Psoas muscle (tissue), 7 donors: ENCODE measurements at regions not wholly inside any gene's neighbourhood (a gene's known extent, or its start where the extent isn't known, plus 50 kb on each side); places are given as distances from the start of the nearest gene placed in this dataset.
"Not testable (repeated sequence)": the region's sequence is repeated elsewhere in the genome, so short reads cannot be mapped to it uniquely, and the experiment has no call there.

Source experiments
- ATAC-seq, 4 donors: fragments of 200-7000 bp; cut with Tn5 transposase; one replicate each; pipeline ENCODE4 v1.9.1; 2020; ENCODE audit warnings: moderate library complexity in 3 of 4, mild to moderate bottlenecking in 2 of 4
- DNase-seq, 2 donors: peaks; one replicate each; pipeline ENCODE4 v3.0.0-alpha.2; 2020
- H3K27ac ChIP-seq: fragments of 200-600 bp; one replicate; pipeline ENCODE4 v1.8.0; 2022
- H3K27me3 ChIP-seq, 3 donors: fragments of 200-600 bp in 1 of 3; one replicate each; pipeline versions ENCODE4 v1.6.1 to v1.8.0; 2013 to 2022; ENCODE audit warnings: low read length in 2 of 3, mild to moderate bottlenecking in 2 of 3, moderate library complexity in 1 of 3; ENCODE audit not compliant: insufficient read depth in 3 of 3
- H3K36me3 ChIP-seq, 2 donors: fragments of 200-600 bp in 1 of 2; one replicate each; pipeline versions ENCODE4 v1.6.1 to v1.8.0; 2013 to 2022; ENCODE audit warnings: low read depth in 1 of 2, mild to moderate bottlenecking in 1 of 2, moderate library complexity in 1 of 2; ENCODE audit not compliant: insufficient read depth in 1 of 2
- H3K4me1 ChIP-seq: fragments of 200-600 bp; one replicate; pipeline ENCODE4 v1.8.0; 2022
- H3K4me3 ChIP-seq: fragments of 200-600 bp; one replicate; pipeline ENCODE4 v1.8.0; 2022; ENCODE audit warnings: mild to moderate bottlenecking
- H3K9me3 ChIP-seq: fragments of 200-600 bp; one replicate; pipeline ENCODE4 v1.8.0; 2022
- WGBS, 3 donors: extraction: QIAGEN DNeasy Blood & Tissue Kit; methylation state at CpG; one replicate each; pipeline versions ENCODE4 v1.1.6 to v1.1.7; 2013; 5-methylcytosine and 5-hydroxymethylcytosine counted together
- intact Hi-C, 2 donors: fragments of 100-400 bp; cut with DNase I; formaldehyde crosslinking; loops; one replicate each; pipeline versions ENCODE4 v1.11.0 to v1.14.2; 2022
- TF ChIP-seq, protein P1 (sequence below): fragments of 200-600 bp; IDR thresholded peaks from one replicate; pipeline ENCODE4 v1.8.0; 2022; ENCODE audit warnings: antibody characterized with exemption
- donor health status: healthy with polysubstance abuse.
- donor health status: DM: no; HTN: no; CAD: no; lungs with moderate emphysema.
- donor health status: Bipolar disorder and iron deficiency.
- donor health status: healthy.
- donor health status: DM: yes; HTN: yes; CAD: no.
- donor health status: DM: no; HTN: no; CAD: no.
- donor health status: DM: yes; HTN: yes; CAD: no.

DNA sequence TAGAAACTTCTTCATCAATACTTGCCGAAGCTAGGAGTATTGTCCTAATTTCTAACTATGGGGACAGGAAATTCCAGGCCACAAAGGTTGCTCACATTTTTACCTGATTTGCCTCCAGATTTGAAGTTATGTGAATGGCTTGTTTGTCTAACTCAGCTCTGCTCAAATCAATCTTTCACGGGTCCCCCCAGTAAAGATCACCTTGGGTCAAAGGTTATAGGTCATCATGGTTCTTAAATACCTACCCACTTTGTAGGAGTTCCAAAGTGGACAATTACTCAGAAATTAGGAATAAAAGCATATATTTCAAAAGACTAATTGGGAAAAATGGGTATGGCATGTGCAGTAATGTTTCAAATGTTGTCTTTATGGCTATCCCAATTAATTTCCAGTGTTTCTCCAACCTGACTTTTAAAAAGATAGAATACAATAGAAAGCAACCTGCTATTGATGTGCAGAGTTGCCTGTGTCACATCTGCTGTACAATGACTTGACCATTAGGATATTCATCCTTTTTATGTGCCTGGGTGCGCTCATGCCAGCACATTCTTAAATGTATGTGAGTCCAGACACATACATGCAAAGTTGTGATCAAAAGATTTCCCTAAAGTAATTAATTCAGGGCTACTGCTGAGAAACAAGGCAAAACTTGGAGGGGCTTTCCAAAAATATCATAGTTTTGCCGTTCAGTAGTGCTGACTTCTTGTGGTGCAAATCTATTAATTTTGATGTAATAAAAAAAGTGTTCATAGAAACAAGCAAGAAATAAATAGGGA lies 126.1 kb downstream of the MYCN start:
- Histone ChIP-seq H3K4me3 (no peak overlapping the region), H3K27ac (no peak overlapping the region), H3K4me1 (no peaks in the 10 kb centered on the region), H3K9me3 (no peaks in the 10 kb centered on the region), H3K36me3 (no peaks in the 10 kb centered on the region), H3K27me3 (no peaks in the 10 kb centered on the region)
- TF ChIP-seq, protein P1, sequence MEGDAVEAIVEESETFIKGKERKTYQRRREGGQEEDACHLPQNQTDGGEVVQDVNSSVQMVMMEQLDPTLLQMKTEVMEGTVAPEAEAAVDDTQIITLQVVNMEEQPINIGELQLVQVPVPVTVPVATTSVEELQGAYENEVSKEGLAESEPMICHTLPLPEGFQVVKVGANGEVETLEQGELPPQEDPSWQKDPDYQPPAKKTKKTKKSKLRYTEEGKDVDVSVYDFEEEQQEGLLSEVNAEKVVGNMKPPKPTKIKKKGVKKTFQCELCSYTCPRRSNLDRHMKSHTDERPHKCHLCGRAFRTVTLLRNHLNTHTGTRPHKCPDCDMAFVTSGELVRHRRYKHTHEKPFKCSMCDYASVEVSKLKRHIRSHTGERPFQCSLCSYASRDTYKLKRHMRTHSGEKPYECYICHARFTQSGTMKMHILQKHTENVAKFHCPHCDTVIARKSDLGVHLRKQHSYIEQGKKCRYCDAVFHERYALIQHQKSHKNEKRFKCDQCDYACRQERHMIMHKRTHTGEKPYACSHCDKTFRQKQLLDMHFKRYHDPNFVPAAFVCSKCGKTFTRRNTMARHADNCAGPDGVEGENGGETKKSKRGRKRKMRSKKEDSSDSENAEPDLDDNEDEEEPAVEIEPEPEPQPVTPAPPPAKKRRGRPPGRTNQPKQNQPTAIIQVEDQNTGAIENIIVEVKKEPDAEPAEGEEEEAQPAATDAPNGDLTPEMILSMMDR = no peak
- WGBS, 3 donors = 67 to 69% (median 68%) methylated on average over 4 of the region's 4 CpGs
- ATAC-seq (no peak), DNase-seq (no peak)
- intact Hi-C loops = no loop called here

DNA sequence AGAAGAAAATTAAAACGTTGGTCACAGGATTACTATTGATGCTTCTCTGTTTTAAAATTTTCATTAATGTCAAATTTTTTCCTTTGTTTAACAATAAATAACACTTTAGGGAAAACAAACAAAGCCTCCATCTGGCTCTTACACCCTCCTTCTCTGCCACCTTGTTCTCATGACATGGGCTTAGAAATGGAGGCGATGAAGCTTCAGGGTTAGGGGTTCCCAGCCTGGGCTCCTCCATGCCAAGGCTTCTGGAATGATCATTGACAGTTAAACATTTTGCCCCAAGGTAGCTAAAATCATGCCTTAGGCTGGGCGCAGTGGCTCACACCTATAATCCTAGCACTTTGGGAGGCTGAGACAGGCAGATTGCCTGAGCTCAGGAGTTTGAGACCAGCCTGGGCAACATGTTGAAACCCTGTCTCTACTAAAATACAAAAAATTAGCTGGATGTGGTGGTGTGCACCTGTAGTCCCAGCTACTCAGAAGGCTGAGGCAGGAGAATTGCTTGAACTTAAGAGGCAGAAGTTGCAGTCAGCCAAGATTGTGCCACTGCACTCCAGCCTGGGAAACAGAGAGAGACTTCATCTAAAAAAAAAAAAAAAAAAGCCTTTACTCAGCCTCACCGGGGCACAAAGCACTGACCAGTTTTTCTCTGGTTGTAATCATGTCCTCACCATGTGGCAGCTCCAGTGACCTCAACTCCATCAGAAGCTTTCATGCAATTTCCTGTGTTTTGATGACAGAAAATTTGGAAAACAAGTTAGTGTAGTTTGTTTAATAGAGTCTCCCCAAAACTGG lies 125.1 kb downstream of the MYCN start:
- H3K36me3 ChIP-seq, H3K27ac ChIP-seq, H3K4me3 ChIP-seq, H3K9me3 ChIP-seq, intact Hi-C loops, ATAC-seq, DNase-seq, H3K4me1 ChIP-seq, H3K27me3 ChIP-seq: not testable (repeated sequence)
- WGBS, 3 donors = 67 to 77% (median 72%) methylated on average over 4 of the region's 4 CpGs

- DNase-seq (no peak), ATAC-seq (no peak)
- TF ChIP-seq, protein P1 = no peak
- Histone ChIP-seq H3K36me3 (no peaks in the 10 kb centered on the region), H3K4me1 (no peaks in the 10 kb centered on the region), H3K4me3 (no peak overlapping the region), H3K27me3 (no peaks in the 10 kb centered on the region), H3K9me3 (no peaks in the 10 kb centered on the region), H3K27ac (no peak overlapping the region)
- WGBS, 3 donors = 75 to 85% (median 78%) methylated on average over 2 of the region's 2 CpGs
- intact Hi-C loops = no loop called here
Measured at GRCh38 chr2:16064745-16065144, 124.4 kb downstream of the MYCN start.

DNA sequence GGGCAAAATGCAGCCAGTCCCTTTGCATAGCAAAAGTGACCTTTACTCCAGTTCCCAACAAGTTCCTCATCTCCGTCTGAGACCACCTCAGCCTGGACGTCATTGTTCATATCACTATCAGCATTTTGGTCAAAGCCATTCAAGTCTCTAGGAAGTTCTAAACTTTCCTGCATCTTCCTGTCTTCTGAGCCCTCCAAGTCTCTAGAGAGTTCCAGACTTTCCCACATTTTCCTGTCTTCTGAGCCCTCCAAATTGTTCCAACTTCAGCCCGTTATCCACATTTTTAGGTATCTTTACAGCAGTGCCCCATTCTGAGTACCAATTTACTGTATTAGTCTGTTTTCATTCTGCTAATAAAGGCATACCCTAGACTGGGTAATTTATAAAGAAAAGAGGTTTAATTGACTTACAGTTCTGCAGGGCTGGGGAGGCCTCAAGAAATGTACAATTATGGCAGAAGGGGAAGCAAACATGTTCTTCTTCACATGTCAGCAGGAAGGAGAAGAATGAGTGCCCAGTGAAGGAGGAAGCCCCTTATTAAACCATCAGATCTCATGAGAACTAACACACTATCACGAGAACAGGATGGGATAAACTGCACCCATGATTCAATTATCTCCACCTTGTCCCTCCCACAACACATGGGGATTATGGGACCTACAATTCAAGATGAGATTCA lies 123.7 kb downstream of the MYCN start:
- H3K4me3 ChIP-seq = no peak overlapping the region
- 89 to 95% (median 89%) methylated on average over 4 of the region's 4 CpGs for WGBS, 3 donors
- DNase-seq (no peak), ATAC-seq (no peak)
- intact Hi-C loops = no loop called here
- peaks cover 0 to 2% (median 0%) of the 10 kb centered on the region in 3 donors for H3K27me3 ChIP-seq
- TF ChIP-seq, protein P1 = no peak
- H3K4me1 ChIP-seq = no peaks in the 10 kb centered on the region
- H3K36me3 ChIP-seq = no peaks in the 10 kb centered on the region
- no peak overlapping the region for H3K27ac ChIP-seq
- H3K9me3 ChIP-seq = no peaks in the 10 kb centered on the region
